Activated CD4-positive, alpha-beta T cell treated with anti-CD3 and anti-CD28 coated beads, Interleukin-2, amount 50 U/mL, for 16 hours (primary cell): ENCODE measurements at regions not wholly inside any gene's neighbourhood (a gene's known extent, or its start where the extent isn't known, plus 50 kb on each side); places are given as distances from the start of the nearest gene placed in this dataset.
"Not testable (repeated sequence)": the region's sequence is repeated elsewhere in the genome, so short reads cannot be mapped to it uniquely, and the experiment has no call there.

Experiments used
- DNase-seq: peaks from one replicate; pipeline ENCODE4 v3.0.0-alpha.2; 2020

GRCh38 chr16:52976539-52977167 is 76.0 kb downstream of the CHD9NB start:
- DNase-seq: peak; percentile 12

DNA sequence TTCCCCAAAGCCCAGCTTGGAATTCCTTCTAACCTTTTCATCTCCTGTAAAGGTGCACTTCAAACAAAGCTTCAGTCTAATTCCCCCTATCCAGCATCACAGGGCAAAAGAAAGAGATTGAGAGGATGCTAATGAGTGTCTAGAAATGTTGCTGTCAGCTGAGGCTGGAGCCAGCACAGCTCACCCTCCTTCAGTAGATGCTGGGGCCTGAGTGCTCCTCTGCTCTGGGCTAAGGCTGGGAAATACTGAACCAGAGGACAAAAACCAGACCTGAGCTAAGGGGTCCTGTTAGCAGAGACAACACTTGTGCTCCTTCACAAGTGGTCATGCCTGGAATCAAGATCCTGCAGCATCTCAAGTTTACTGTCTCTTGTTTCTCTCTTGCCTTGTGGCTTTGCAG is 85.0 kb downstream of the CHD9NB start:
- no peak for DNase-seq

GRCh38 chr16:52964290-52964689 is 88.4 kb downstream of the CHD9NB start:
- no peak for DNase-seq

DNA sequence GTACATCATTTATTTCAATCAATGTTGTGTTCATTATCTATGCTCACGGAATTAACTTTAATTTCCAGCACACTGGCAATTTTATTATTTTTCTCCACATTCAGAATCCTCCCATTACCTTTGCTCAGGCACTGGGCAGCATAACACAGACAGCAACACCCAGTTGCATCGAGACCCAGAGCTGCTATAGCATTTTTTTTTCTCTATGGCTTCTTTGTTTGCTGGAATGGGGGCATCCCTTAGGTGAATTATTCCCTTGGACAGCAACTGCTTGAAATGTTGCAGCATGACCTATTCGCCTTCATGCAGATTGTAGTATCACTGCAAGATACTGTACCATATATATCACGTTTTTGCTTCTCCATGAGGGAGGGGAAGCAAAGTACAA is 88.8 kb downstream of the CHD9NB start:
- no peak for DNase-seq

GRCh38 chr16:52963212-52963854 is 89.4 kb downstream of the CHD9NB start:
- no peak for DNase-seq

DNA sequence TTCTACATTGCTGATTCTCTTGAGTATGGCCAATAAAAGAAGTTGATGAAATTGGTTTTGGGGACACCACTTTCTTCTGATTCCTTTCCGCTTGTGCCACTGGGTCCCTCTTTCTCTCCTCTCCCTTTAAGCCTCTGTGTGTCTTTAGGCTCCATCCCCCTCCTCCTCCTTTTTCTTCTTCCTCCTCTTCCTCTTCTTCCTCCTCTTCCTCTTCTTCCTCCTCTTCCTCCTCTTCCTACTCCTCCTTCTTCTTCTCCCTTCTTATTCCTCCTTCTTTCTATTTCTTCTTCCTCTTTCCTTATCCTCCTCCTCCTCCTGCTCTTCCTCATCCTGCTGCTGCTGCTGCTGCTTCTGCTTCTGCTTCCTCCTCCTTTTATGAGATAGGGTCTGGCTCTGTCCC is 93.7 kb downstream of the CHD9NB start:
- no peak for DNase-seq

DNA sequence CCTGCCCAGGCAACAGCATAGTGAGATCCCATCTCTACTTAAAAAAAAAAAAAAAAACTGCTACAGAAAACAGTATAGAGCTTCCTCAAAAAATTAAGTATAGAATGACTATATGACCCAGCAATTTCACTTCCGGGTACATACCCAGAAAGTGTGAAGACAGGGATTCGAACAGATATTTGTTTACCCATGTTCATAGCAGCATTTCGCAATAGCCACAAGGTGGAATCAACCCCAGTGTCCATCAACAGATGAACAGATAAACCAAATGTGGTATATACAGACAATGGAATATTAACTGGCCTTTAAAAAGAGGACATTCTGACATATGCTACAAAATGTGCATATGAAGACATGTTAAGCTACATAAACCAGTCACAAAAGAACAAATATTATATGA is 95.5 kb downstream of the CHD9NB start:
- no peak for DNase-seq

GRCh38 chr16:52956044-52956443 is 96.7 kb downstream of the CHD9NB start:
- no peak for DNase-seq

GRCh38 chr16:52953215-52953614 is 99.5 kb downstream of the CHD9NB start:
- no peak for DNase-seq

DNA sequence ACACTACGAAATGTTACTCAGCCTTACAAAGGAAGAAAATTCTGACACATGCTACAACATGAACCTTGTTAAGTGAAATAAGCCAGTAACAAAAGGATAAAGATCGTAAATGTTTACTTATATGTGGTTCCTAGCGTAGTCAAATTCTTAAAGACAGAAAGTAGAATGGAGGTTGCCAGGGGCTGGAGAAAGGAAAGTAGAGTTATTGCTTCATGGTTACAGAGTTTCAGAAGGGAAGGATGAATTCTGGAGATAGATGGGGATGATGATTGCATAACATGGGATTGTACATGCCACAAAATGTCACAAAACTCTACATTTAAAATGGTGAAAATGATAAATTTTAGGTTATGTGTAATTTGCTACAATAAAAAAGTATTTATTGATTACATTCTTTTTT is 103.8 kb downstream of the CHD9NB start:
- no peak for DNase-seq

DNA sequence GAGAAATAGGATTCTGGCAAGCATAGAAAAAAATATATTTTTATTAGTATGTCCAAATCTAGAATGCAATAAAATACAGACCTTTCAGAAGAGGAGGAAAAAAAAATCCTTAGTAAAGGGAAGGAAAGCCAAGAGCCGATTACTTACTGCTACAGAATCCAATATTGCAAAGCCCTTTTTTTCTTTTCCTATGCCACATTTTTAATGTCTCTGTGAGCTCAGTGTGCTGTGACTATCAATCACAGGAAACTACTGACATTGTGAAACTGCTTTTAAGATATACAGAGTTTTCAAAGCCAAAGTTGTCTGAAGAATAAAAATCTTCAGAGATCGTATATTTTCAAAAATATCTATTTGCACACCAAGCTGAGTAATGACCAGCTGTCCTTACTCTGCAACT is 120.4 kb downstream of the CHD9NB start:
- DNase-seq: no peak

DNA sequence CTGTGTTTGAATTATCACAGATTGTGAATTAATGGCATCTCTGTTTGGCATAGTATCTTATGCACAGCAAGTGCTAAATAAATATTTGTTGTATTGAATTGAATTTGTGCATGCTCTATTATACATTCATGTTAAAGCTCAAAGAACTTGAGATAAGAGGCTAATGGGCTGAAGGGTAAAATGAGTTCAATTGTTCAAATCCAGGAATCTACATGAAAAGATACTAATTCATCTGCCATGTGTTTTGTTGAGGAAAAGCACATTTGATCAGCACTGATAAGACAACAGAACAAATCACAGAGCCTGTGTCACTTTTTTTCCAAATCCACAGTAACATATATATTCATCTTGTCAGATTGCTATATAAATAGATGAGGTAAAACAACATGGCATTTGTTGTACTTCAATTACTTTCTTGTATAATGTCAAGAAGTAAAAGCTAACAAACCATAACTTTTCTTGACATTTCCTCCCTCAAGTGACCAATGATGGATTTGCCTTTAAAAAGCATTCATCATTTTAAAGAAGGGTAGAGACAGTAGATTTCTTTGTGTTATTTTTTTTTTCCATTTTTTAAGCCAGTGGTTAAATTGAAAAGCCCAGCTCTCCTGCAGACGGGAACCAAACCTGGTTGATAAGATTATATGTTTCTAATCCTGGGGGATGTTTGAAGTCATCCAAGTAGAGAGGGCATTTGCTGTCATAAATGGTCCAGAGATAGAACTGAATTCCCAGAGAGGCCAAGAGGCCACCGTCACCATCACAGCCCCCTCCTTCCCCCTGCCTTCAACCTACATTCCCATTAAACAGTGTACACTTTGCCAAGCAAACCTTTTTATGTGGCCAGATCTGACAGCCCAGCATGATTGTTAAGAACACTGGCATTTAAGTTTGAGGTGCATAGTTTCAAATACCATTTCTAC is 123.0 kb downstream of the CHD9NB start:
- DNase-seq: no peak

- DNase-seq: no peak
Observed at GRCh38 chr16:52928955-52929354, 123.7 kb downstream of the CHD9NB start.

DNA sequence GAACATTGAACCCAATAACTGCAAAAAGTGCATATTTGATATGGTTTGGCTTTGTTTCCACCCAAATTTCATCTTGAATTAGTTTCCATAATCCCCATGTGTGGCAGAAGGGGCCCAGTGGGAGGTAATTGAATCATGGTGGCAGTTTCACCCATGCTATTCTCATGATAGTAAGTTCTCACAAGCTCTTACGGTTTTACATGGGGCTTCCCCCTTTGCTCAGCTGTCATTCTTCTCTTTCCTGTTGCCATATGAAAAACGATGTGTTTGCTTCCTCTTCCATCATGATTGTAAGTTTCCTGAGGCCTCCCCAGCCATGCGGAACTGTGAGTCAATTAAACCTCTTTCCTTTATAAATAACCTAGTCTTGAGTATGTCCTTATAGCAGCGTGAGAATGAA is 127.6 kb downstream of the CHD9NB start:
- DNase-seq: no peak

DNA sequence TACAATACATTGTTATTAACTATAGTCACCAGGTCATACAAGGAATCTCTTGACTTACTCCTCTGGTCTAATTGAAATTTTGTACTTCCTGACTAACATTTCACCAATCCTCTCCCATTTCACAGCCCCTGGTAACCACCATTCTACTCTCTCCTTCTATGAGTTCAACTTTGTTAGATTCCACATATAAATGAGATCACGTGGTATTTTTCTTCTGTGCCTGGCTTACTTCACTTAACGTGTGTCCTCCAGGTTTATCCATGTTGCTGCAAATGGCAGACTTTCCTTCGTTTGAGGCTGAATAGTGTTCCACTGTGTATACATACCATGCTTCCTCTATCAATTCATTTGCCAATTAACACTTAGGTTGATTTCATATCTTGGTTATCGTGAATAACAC is 128.5 kb downstream of the CHD9NB start:
- DNase-seq: no peak

- no peak for DNase-seq
Observed at GRCh38 chr16:52921104-52921503, 131.6 kb downstream of the CHD9NB start.

GRCh38 chr16:52920331-52920730 is 132.4 kb downstream of the CHD9NB start:
- no peak for DNase-seq

GRCh38 chr16:52914428-52914827 is 138.3 kb downstream of the CHD9NB start:
- no peak for DNase-seq

DNA sequence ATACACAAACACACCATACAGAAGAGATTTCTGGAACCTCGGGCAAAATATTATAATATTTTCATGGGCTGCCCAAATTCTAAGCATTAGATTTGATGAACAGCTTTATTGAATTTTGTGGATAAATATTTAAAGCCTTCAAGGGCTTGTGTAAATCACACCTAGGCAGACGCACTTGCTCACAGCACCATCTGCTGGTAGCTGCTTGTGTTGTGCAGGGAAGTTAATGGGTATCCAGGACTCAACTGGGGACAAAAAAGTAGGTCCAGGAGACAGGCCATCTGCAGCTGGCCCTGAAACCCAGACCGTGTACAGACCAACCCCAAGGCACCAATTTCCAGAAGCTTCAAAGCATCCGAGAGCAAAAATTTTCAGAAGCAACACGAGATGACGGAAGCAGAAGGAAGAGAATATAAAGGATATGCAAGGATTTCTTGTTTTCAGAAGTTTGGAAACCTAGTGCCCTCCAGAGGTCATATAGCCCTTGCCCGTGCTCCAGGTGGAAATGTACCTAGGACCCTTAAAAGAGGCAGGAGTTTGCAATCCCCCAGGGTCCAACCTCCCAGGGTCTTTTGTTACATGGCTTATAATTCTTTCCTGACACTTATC is 140.0 kb downstream of the CHD9NB start:
- peak; percentile 42 for DNase-seq

GRCh38 chr16:52908057-52908456 is 144.6 kb downstream of the CHD9NB start:
- DNase-seq: not testable (repeated sequence)

DNA sequence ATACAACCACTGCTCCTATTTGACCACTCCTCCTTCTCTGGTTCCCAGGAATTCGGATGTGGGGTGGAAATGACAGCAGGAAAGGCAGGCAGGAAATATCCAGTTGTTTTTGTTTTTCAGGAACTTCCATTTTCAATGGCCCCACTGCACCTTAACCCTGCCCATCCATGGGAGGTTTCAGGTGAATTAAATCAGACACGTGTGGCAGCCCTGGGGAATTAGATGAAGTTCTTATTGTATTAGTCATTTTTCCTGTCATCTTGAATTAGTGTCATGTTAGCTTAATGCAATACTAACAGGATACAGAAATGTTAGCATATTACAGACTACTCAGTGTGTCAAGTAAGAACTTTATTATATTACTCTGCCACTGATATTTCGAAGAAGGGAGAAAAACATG is 146.4 kb downstream of the CHD9NB start:
- no peak for DNase-seq

GRCh38 chr16:52896478-52897164 is 156.1 kb downstream of the CHD9NB start:
- no peak for DNase-seq

DNA sequence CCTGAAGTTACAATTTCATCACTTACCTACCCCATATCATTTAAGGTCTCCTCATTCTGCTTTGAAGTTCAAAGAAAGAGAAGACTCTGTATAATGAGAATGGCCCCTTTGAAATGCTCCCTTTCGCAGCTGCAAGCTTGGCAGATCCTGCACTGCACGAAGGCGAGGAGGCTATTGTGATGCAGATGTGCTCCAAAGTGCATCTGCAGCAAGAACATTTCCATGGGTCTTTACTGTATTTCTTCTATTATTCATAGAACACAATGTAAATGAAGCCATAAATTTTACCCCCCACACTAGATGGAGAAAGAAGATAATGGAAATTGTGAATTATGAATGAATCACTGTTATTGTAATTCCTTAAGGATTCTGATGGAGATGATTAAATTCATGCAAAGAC is 178.7 kb downstream of the CHD9NB start:
- no peak for DNase-seq
